GM12878 (cell line): ENCODE measurements at regions not wholly inside any gene's neighbourhood (a gene's known extent, or its start where the extent isn't known, plus 50 kb on each side); places are given as distances from the start of the nearest gene placed in this dataset.

Source experiments
- ATAC-seq: fragments of 200-7000 bp; cut with Tn5 transposase; 3 replicates; pipeline ENCODE4 v1.9.1; 2020; ENCODE audit warnings: mild to moderate bottlenecking, moderate library complexity
- BruUV-seq: library from RNA; stranded (reverse); fragments of 400-500 nt; replicated peaks from 2 replicates; lab custom pipeline; 2021; lab: Mats Ljungman, UMichigan
- CTCF ChIA-PET: fragments of 300-600 bp; sonication (Branson Sonifier 250); formaldehyde crosslinking; extraction: SDS; loops from one replicate; lab custom pipeline; 2021; ENCODE audit warnings: inconsistent platforms; lab: Yijun Ruan, JAX
- POLR2A ChIA-PET: fragments of 350-600 bp; formaldehyde crosslinking; extraction: SDS; loops from one replicate; lab custom pipeline; 2021; ENCODE audit warnings: inconsistent platforms; lab: Charles Lee
- RAD21 ChIA-PET: fragments of 300-600 bp; sonication (Branson Sonifier 250); formaldehyde crosslinking; loops from one replicate; lab custom pipeline; 2023; ENCODE audit warnings: antibody characterized with exemption; ENCODE audit not compliant: unreplicated experiment; lab: Charles Lee
- SMC1A ChIA-PET: fragments of 300-600 bp; sonication (Branson Sonifier 250); formaldehyde crosslinking; loops from one replicate; lab custom pipeline; 2023; ENCODE audit not compliant: unreplicated experiment, uncharacterized antibody; lab: Charles Lee
- DNase-seq: peaks from one replicate; pipeline ENCODE4 v3.0.0-alpha.2; 2011; ENCODE audit warnings: low read depth, low spot score
- FAIRE-seq: peaks from 3 replicates; lab custom pipeline; 2011; peaks lifted over from hg19 to GRCh38; lab: Jason Lieb, UNC
- H2AFZ ChIP-seq: 2 replicates; pipeline ENCODE4 v1.6.0; 2011; ENCODE audit warnings: low read depth, low read length, control low read depth; ENCODE audit not compliant: control insufficient read depth
- H3K27ac ChIP-seq: 2 replicates; pipeline ENCODE4 v1.5.1; 2011; ENCODE audit warnings: control low read depth; ENCODE audit not compliant: control insufficient read depth, insufficient read depth
- H3K27me3 ChIP-seq, 2 experiments: replicated peaks in 1 of 2; 2 replicates each; pipeline versions ENCODE4 v1.6.0 to v1.6.1; 2011; ENCODE audit warnings: low read length in 1 of 2; ENCODE audit not compliant: control insufficient read depth in 2 of 2, insufficient read depth in 2 of 2
- H3K36me3 ChIP-seq, 2 experiments: 2 replicates each; pipeline ENCODE4 v1.5.1; 2011; ENCODE audit warnings: low read length in 1 of 2; ENCODE audit not compliant: control insufficient read depth in 2 of 2, insufficient read depth in 2 of 2
- H3K4me1 ChIP-seq: 2 replicates; pipeline ENCODE4 v1.6.1; 2011; ENCODE audit warnings: mild to moderate bottlenecking, low read length, moderate library complexity, mixed read lengths; ENCODE audit not compliant: control insufficient read depth, insufficient read depth
- H3K4me2 ChIP-seq: 2 replicates; pipeline ENCODE4 v1.6.0; 2011; ENCODE audit warnings: control low read depth; ENCODE audit not compliant: control insufficient read depth, insufficient read depth
- H3K4me3 ChIP-seq: fragments of 200-600 bp; sonication (generic); 2 replicates; pipeline ENCODE4 v1.5.1; 2016
- H3K79me2 ChIP-seq: 2 replicates; pipeline ENCODE4 v1.6.0; 2011; ENCODE audit warnings: low read length; ENCODE audit not compliant: control insufficient read depth, insufficient read depth
- H3K9ac ChIP-seq: 2 replicates; pipeline ENCODE4 v1.8.0; 2011; ENCODE audit warnings: low read length, control low read depth, mixed read lengths; ENCODE audit not compliant: control insufficient read depth, insufficient read depth
- H3K9me3 ChIP-seq: replicated peaks from 3 replicates; pipeline ENCODE4 v1.5.1; 2011; ENCODE audit warnings: mild to moderate bottlenecking, low read length; ENCODE audit not compliant: control insufficient read depth, insufficient read depth
- H4K20me1 ChIP-seq: 2 replicates; pipeline ENCODE4 v1.6.0; 2011; ENCODE audit not compliant: control insufficient read depth, insufficient read depth
- FOS ChIP-seq: IDR thresholded peaks from 3 replicates; pipeline ENCODE4 v1.6.1; 2011; ENCODE audit warnings: borderline replicate concordance; ENCODE audit not compliant: insufficient read length; ENCODE audit errors: extremely low read depth
- JUND ChIP-seq: IDR thresholded peaks from 2 replicates; pipeline ENCODE4 v1.6.1; 2012; ENCODE audit warnings: low read depth, mild to moderate bottlenecking, low read length, improper control_type of control experiment, moderate library complexity
- KAT2A ChIP-seq: conservative IDR thresholded peaks from 2 replicates; pipeline ENCODE4 v1.6.1; 2011; ENCODE audit warnings: low read depth, low read length; ENCODE audit not compliant: control insufficient read depth
- POLR2AphosphoS2 ChIP-seq: IDR thresholded peaks from 2 replicates; pipeline ENCODE4 v1.6.1; 2011; ENCODE audit warnings: low read depth, mild to moderate bottlenecking, low read length, improper control_type of control experiment, moderate library complexity
- ZBED1 ChIP-seq: IDR thresholded peaks from 2 replicates; pipeline ENCODE4 v1.6.1; 2016; ENCODE audit warnings: borderline replicate concordance
- ZNF384 ChIP-seq: IDR thresholded peaks from 2 replicates; pipeline ENCODE4 v1.6.1; 2012; ENCODE audit warnings: low read depth, mild to moderate bottlenecking, low read length, improper control_type of control experiment, borderline replicate concordance
- ZNF622 ChIP-seq: fragments of 450-650 bp; IDR thresholded peaks from 2 replicates; pipeline ENCODE4 v1.6.1; 2017; ENCODE audit warnings: mild to moderate bottlenecking, inconsistent platforms
- WGBS: methylation state at CpG from one replicate; pipeline ENCODE4 v1.1.6; 2016; ENCODE audit warnings: low lambda C conversion rate; ENCODE audit not compliant: insufficient replicate concordance, insufficient coverage; ENCODE audit errors: missing lambda C conversion rate; 5-methylcytosine and 5-hydroxymethylcytosine counted together
- in situ Hi-C: fragments of 300-500 bp; cut with MboI; formaldehyde crosslinking; loops from 9 replicates; pipeline ENCODE4 v1.14.3; 2018; ENCODE audit warnings: mixed read lengths
- intact Hi-C: fragments of 100-400 bp; cut with micrococcal nuclease; formaldehyde crosslinking; loops from one replicate; pipeline ENCODE4 v1.14.2; 2022; ENCODE audit not compliant: unreplicated experiment
- TF ChIP-seq, protein P1 (sequence below): IDR thresholded peaks from 2 replicates; pipeline ENCODE4 v1.6.1; 2012; ENCODE audit warnings: low read depth, low read length, improper control_type of control experiment
- TF ChIP-seq, protein P2 (sequence below): fragments of 450-650 bp; IDR thresholded peaks from 2 replicates; pipeline ENCODE4 v1.6.1; 2017; ENCODE audit warnings: borderline replicate concordance
- TF ChIP-seq, protein P3 (sequence below): IDR thresholded peaks from 2 replicates; pipeline ENCODE4 v1.6.1; 2011; ENCODE audit warnings: borderline replicate concordance, low read depth, mild to moderate bottlenecking, moderate library complexity, mixed read lengths, low read length; ENCODE audit not compliant: insufficient read depth; ENCODE audit errors: extremely low read length

DNA sequence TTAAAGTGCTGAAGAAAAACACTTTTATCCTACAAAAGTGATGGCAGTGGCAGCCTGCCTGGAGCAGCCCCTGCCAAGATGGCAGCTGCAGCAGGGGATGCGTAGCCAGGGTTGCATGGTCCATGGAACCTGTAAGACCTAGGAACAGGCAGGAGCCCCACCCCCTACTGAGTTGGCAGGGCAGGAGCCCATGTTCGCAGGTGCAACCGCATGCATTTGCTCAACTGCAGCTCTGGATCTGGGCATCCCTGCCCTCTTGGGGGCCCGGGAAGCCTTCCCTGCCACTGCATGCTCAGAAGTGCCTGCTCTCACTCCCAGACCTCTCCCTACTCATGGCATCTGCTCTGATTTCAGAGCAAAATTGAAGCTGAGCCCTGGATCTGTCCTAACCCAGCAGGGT lies 779.6 kb downstream of the CDH18 start:
- Histone ChIP-seq H3K4me3 (no peak overlapping the region), H2AFZ (no peak overlapping the region), H3K27me3 (no peaks in the 10 kb centered on the region), H3K79me2 (no peaks in the 10 kb centered on the region), H3K9me3 (no peaks in the 10 kb centered on the region), H3K4me2 (no peak overlapping the region), H3K4me1 (no peaks in the 10 kb centered on the region), H3K36me3 (no peaks in the 10 kb centered on the region), H4K20me1 (no peaks in the 10 kb centered on the region), H3K9ac (no peak overlapping the region), H3K27ac (no peak overlapping the region)
- DNase-seq (no peak), ATAC-seq (no peak), FAIRE-seq (no peak)
- CTCF ChIA-PET, result no interaction called here
- RAD21 ChIA-PET, result no interaction called here
- in situ Hi-C loops (no loop called here), intact Hi-C loops (no loop called here)
- 43% methylated on average over 4 of the region's 4 CpGs for WGBS
- POLR2A ChIA-PET, result no interaction called here
- BruUV-seq, result no TSS peak
- SMC1A ChIA-PET, result no interaction called here
- TF ChIP-seq KAT2A (no peak), ZNF622 (no peak), FOS (no peak), JUND (no peak), ZBED1 (no peak), POLR2AphosphoS2 (no peak), ZNF384 (no peak)

DNA sequence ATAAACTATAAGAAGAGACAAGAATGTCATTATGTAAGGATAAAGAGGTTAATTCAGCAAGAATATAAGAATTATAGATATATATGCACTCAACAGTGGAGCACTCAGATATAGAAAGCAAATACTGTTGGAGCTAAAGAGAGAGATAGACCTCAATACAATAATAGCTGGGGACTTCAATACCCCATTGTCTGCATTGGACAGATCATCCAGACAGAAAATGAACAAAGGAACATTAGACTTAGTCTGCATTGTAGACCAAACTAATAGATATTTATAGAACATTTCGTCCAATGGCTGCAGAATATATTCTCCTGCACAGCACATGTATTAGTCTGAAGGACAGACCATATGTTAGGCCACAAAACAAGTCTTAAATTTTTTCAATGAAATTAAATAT lies 777.1 kb downstream of the CDH18 start:
- Histone ChIP-seq H3K9me3 (no peaks in the 10 kb centered on the region), H4K20me1 (no peaks in the 10 kb centered on the region), H2AFZ (no peak overlapping the region), H3K27me3 (no peaks in the 10 kb centered on the region), H3K36me3 (no peaks in the 10 kb centered on the region), H3K9ac (no peak overlapping the region), H3K27ac (no peak overlapping the region), H3K4me2 (no peak overlapping the region), H3K4me3 (no peak overlapping the region), H3K4me1 (no peaks in the 10 kb centered on the region), H3K79me2 (no peaks in the 10 kb centered on the region)
- 0% methylated on average over 1 of the region's 1 CpG for WGBS
- ChIA-PET CTCF (no interaction called here), POLR2A (no interaction called here), SMC1A (interaction anchor here (0.6 kb wide), 1 partner anchor 759 kb away, joined by 5 read pairs; no protein-coding TSS in a partner anchor), RAD21 (no interaction called here)
- in situ Hi-C loops, result no loop called here
- intact Hi-C loops, result no loop called here
- no TSS peak for BruUV-seq
- TF ChIP-seq, protein P1, sequence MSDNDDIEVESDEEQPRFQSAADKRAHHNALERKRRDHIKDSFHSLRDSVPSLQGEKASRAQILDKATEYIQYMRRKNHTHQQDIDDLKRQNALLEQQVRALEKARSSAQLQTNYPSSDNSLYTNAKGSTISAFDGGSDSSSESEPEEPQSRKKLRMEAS, result no peak
- TF ChIP-seq, protein P2, sequence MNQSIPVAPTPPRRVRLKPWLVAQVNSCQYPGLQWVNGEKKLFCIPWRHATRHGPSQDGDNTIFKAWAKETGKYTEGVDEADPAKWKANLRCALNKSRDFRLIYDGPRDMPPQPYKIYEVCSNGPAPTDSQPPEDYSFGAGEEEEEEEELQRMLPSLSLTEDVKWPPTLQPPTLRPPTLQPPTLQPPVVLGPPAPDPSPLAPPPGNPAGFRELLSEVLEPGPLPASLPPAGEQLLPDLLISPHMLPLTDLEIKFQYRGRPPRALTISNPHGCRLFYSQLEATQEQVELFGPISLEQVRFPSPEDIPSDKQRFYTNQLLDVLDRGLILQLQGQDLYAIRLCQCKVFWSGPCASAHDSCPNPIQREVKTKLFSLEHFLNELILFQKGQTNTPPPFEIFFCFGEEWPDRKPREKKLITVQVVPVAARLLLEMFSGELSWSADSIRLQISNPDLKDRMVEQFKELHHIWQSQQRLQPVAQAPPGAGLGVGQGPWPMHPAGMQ, result no peak
- TF ChIP-seq, protein P3, sequence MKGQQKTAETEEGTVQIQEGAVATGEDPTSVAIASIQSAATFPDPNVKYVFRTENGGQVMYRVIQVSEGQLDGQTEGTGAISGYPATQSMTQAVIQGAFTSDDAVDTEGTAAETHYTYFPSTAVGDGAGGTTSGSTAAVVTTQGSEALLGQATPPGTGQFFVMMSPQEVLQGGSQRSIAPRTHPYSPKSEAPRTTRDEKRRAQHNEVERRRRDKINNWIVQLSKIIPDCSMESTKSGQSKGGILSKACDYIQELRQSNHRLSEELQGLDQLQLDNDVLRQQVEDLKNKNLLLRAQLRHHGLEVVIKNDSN, result no peak
- FAIRE-seq, result no peak
- no peak for DNase-seq
- ATAC-seq, result no peak
